SK-N-MC (cell line): ENCODE measurements at regions not wholly inside any gene's neighbourhood (a gene's known extent, or its start where the extent isn't known, plus 50 kb on each side); places are given as distances from the start of the nearest gene placed in this dataset.

Experiments used
- DNase-seq: peaks from one replicate; pipeline ENCODE4 v3.0.0-alpha.2; 2011; ENCODE audit warnings: low read depth, low spot score
- H3K27ac ChIP-seq: fragments of 200-600 bp; sonication (generic); 2 replicates; pipeline ENCODE4 v1.5.1; 2016; ENCODE audit warnings: mixed run types
- H3K36me3 ChIP-seq: fragments of 200-600 bp; sonication (generic); 2 replicates; pipeline ENCODE4 v1.6.1; 2017; ENCODE audit warnings: antibody characterized with exemption, low read length, mixed read lengths; ENCODE audit not compliant: insufficient read depth
- H3K4me3 ChIP-seq: fragments of 200-600 bp; sonication (generic); 2 replicates; pipeline ENCODE4 v1.5.1; 2016
- H3K9ac ChIP-seq: fragments of 200-600 bp; sonication (generic); 2 replicates; pipeline ENCODE4 v1.8.0; 2017; ENCODE audit warnings: mixed run types, mixed read lengths; ENCODE audit not compliant: insufficient read length
- H3K9me3 ChIP-seq: fragments of 200-600 bp; sonication (generic); 2 replicates; pipeline ENCODE4 v1.6.1; 2017; ENCODE audit warnings: low read depth, mild to moderate bottlenecking, antibody characterized with exemption, low read length, moderate library complexity, mixed read lengths
- EZH2 ChIP-seq: fragments of 200-600 bp; sonication (generic); IDR thresholded peaks from one replicate; pipeline ENCODE4 v1.6.1; 2017; ENCODE audit warnings: antibody characterized with exemption
- FOXP2 ChIP-seq: optimal IDR thresholded peaks from 2 replicates; pipeline ENCODE3; 2011; ENCODE audit warnings: mild to moderate bottlenecking, moderate library complexity; ENCODE audit not compliant: insufficient read depth; ENCODE audit errors: extremely low read length, control extremely low read depth
- POLR2AphosphoS5 ChIP-seq: IDR thresholded peaks from 2 replicates; pipeline ENCODE4 v1.6.1; 2012; ENCODE audit warnings: mild to moderate bottlenecking, low read depth, low read length, borderline replicate concordance

DNA sequence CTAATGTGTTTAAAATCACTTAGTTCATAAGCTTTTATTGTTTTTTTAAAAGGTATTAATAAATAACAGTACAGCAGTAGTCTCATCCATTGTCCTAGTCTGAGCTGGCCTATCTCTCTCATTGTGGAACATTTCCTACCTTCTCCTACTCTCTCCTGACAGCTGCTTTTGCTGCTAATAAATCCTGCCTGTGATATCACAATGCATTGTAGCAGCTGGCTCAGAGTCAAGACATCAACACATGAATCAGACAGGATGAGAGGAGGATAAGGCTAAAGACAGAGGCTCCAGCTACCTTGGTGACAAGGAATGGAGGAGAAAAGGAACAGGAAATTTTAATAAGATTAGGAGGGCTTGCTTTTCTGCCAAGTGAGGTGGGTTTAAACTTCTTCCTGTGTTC, 626.1 kb downstream of the HS3ST4 start:
- Histone ChIP-seq H3K9ac (no peak overlapping the region), H3K4me3 (no peak overlapping the region), H3K27ac (no peak overlapping the region), H3K36me3 (no peaks in the 10 kb centered on the region), H3K9me3 (no peaks in the 10 kb centered on the region)
- TF ChIP-seq POLR2AphosphoS5, result no peak
- TF ChIP-seq EZH2, result no peak
- no peak for TF ChIP-seq FOXP2
- DNase-seq, result no peak

DNA sequence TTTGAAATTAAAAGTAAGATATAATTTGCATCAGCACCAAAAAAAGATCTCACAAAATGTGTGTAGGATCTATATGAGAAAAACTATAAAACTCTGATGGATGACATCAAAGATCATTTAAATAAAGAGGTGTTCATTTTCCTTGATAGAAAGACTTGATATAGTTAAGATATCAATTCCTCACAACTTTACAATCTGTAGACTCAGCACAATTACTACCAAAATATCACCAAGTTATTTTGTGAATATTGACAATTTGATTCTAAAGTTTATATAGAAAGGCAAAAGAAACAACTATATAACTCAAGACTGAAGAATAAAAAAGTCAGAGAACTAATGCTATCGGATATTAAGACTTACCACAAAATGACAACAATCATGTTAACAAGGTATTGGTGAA, 638.9 kb downstream of the HS3ST4 start:
- H3K9ac ChIP-seq, result no peak overlapping the region
- no peak for TF ChIP-seq POLR2AphosphoS5
- no peak for TF ChIP-seq EZH2
- no peak for TF ChIP-seq FOXP2
- H3K36me3 ChIP-seq, result no peaks in the 10 kb centered on the region
- no peak overlapping the region for H3K4me3 ChIP-seq
- no peak overlapping the region for H3K27ac ChIP-seq
- DNase-seq, result no peak
- no peaks in the 10 kb centered on the region for H3K9me3 ChIP-seq

DNA sequence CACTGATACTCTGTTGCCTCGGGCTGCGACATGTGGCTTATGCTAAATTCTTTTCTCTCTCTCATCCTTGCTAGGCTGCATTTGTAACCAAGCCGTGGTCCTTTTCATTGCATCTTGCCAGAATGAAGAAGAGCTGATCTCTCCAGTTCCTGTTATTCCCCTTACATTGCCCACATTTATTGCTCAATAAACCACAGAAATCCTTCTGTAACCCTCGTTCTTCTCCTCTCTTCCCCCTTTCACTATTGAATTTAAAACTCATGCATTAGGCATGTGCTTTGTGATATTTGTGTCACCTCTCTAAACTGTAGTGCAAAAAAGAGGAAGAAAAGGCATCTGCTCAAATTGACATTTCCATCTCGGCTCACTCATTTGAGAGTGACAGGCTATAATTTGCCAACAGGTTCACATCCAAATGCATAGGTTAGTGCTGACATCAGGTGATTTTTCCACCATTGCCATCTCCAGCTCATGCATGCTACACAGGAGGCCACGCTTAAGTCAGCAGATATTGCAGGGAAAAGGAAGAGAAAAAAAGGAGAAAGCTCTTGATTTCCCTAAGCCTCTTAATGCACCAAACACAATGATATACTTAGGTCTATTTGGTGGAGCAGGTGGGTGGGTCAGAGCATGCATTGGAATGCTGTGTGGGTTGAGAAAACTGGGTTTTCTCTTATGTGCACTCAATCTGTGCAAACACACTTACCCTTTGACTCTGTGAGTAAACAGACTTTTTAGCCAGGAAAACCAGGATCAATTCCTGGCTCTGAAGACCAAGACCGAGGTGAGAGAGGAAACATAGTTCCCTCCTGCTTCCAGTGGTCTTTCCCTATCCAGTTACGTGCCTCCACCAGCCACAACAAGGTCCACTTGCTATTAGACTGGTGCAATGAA, 642.7 kb downstream of the HS3ST4 start:
- no peak overlapping the region for H3K9ac ChIP-seq
- peak; percentile 100 for DNase-seq
- H3K27ac ChIP-seq, result peak overlapping the region; percentile 95
- TF ChIP-seq POLR2AphosphoS5 (peak; percentile 48), EZH2 (no peak)
- H3K4me3 ChIP-seq, result peak overlapping the region; percentile 59
- no peaks in the 10 kb centered on the region for H3K36me3 ChIP-seq
- no peaks in the 10 kb centered on the region for H3K9me3 ChIP-seq

DNA sequence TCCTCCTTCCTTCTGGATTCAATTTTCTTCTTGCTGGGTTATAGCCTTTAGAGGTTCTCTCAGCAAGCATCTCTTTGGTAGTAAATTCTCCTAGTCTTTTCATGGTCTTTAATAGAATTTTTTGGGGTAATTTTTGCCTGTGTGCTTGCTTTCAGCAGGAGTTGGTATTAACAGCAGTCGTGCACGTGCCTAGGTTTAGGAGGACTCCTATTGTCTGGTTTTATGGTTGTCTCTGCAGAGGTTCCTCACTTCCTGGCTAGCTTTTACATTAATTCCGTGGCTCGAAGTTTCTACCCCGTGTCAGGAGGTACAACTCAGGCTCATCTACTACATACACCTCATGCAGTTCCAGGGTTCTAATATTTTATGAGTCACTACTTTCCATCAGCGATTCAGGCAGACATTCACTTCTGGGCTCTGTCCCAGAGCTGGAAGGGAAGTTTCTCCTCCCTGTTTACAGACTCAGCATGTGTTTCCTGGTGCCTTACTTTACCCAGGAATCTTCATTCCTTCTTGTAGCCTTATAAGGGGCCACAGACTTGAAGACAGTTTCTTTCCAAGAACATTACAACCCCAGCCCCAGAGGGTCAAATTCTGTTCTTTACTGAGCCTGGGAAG, 643.6 kb downstream of the HS3ST4 start:
- TF ChIP-seq EZH2 (no peak), FOXP2 (no peak), POLR2AphosphoS5 (no peak)
- Histone ChIP-seq H3K9ac (peak overlapping the region; percentile 7), H3K36me3 (no peaks in the 10 kb centered on the region), H3K4me3 (peak overlapping the region; percentile 59), H3K27ac (peak overlapping the region; percentile 95), H3K9me3 (no peaks in the 10 kb centered on the region)
- peak; percentile 28 for DNase-seq

DNA sequence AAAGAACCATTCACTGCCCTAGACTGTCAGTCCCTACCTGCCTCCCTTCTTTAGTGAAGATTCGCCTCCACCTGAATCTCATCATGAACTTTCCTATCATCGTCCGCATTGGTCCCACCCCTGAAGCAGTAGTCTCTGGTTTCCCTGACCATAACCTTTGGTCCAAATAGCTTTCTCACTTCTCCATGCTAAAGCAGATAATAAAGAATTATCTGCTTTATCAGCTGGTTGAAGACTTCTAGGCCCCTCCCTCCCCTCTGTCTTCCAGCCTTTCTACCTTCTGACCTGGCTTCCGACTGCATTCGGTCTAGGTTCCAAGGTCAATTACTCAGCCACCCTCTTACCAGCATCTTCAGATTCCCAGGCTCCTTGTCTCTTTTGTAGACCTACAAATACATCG, 650.9 kb downstream of the HS3ST4 start:
- no peak for TF ChIP-seq EZH2
- TF ChIP-seq POLR2AphosphoS5, result no peak
- no peak for TF ChIP-seq FOXP2

DNA sequence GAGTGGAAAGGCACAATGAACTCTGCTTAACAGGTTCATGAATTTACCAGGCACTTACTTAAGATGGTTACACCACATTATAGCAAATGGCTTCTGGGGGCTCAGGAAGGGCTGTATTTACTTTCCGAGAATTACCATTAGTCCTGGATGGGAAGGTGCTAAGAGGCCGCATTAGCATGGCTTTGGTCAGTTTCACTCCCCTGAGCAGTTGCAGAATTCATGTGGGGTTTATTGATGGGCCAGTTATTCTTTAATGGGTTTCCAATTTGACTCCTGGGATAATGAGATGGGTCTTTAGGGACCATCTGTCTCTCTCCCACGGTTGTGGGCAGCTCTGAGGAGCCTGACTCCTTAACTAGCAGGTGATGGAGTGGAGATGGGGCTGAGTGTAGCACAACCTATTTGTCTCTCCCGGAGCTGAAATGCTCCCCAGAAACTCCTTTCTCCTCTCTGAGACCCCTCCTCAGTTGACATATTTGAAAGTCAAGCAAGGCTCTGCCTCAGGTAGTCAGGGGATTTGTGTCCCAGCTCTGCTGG, 652.5 kb downstream of the HS3ST4 start:
- DNase-seq, result no peak
- Histone ChIP-seq H3K9me3 (no peaks in the 10 kb centered on the region), H3K27ac (no peak overlapping the region), H3K9ac (no peak overlapping the region), H3K36me3 (no peaks in the 10 kb centered on the region), H3K4me3 (no peak overlapping the region)
- TF ChIP-seq EZH2 (no peak), POLR2AphosphoS5 (no peak), FOXP2 (no peak)

More for the DNA sequence above, 650.9 kb downstream of the HS3ST4 start:
- Histone ChIP-seq H3K27ac (no peak overlapping the region), H3K4me3 (no peak overlapping the region), H3K9me3 (no peaks in the 10 kb centered on the region), H3K36me3 (no peaks in the 10 kb centered on the region), H3K9ac (no peak overlapping the region)
- no peak for DNase-seq

DNA sequence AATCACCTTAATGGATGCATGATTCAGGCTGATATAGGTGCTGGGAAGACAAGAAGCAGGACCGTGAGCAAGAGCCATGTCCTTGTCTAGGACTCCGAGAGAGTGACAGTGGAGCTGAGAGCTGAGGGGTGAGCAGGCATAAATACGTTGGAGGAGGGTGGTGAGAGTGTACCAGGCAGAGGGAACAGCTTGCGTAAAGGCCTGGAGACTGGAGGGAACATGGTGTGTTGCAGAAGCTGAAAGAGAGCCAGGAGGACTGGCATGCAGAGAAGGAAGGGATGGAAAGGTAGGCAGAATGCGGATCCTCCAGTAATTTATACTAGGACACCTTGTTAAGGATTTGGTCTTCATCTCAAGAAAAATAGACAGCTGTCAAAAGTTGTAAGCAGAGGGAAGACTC, 653.2 kb downstream of the HS3ST4 start:
- no peaks in the 10 kb centered on the region for H3K36me3 ChIP-seq
- DNase-seq, result no peak
- no peak overlapping the region for H3K9ac ChIP-seq
- TF ChIP-seq EZH2 (no peak), POLR2AphosphoS5 (no peak), FOXP2 (no peak)
- no peak overlapping the region for H3K4me3 ChIP-seq
- no peaks in the 10 kb centered on the region for H3K9me3 ChIP-seq
- H3K27ac ChIP-seq, result no peak overlapping the region

DNA sequence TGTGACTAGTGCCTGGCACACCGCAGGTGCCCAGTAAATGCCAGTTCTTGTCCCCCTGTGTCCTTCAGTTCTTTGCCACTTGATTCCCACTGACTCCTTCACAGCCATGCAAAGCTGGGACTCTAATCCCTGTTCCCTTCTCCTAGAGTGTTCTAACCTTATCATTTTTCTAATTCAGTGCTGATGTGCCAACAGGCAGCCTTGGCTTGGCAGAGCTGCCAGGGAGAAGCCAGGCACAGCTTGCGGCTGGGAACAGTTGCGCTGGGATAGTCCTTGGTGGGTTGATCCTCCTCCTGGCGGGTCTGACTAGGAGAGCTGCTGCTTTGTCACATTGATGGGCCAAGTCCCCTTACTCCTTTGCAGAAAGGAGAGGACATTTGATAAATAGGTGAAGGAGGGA, 654.2 kb downstream of the HS3ST4 start:
- Histone ChIP-seq H3K27ac (no peak overlapping the region), H3K9me3 (no peaks in the 10 kb centered on the region), H3K36me3 (no peaks in the 10 kb centered on the region), H3K9ac (no peak overlapping the region), H3K4me3 (no peak overlapping the region)
- no peak for DNase-seq
- no peak for TF ChIP-seq EZH2
- no peak for TF ChIP-seq POLR2AphosphoS5
